Astrocyte (in vitro differentiated cells and primary cell): ENCODE measurements at regions not wholly inside any gene's neighbourhood (a gene's known extent, or its start where the extent isn't known, plus 50 kb on each side); places are given as distances from the start of the nearest gene placed in this dataset.

Experiments used
- DNase-seq: peaks from one replicate; pipeline ENCODE4 v3.0.0-alpha.2; 2010; ENCODE audit warnings: low read depth
- FAIRE-seq: peaks from 2 replicates; lab custom pipeline; 2011; peaks lifted over from hg19 to GRCh38; lab: Jason Lieb, UNC
- H2AFZ ChIP-seq: 2 replicates; pipeline ENCODE4 v1.6.0; 2012; ENCODE audit warnings: low read depth, low read length, inconsistent platforms
- H3K27ac ChIP-seq: 2 replicates; pipeline ENCODE4 v1.5.1; 2011; ENCODE audit warnings: low read depth, low read length, inconsistent platforms
- H3K27me3 ChIP-seq: 2 replicates; pipeline ENCODE4 v1.6.0; 2011; ENCODE audit warnings: low read length, inconsistent platforms; ENCODE audit not compliant: insufficient read depth
- H3K36me3 ChIP-seq: 2 replicates; pipeline ENCODE4 v1.5.1; 2011; ENCODE audit warnings: low read length, inconsistent platforms; ENCODE audit not compliant: insufficient read depth
- H3K4me1 ChIP-seq: 2 replicates; pipeline ENCODE4 v1.5.1; 2011; ENCODE audit warnings: low read length, inconsistent platforms; ENCODE audit not compliant: insufficient read depth
- H3K4me2 ChIP-seq: 2 replicates; pipeline ENCODE4 v1.6.0; 2012; ENCODE audit warnings: low read length, inconsistent platforms
- H3K4me3 ChIP-seq: 2 replicates; pipeline ENCODE4 v1.5.1; 2011; ENCODE audit warnings: low read depth, mild to moderate bottlenecking, low read length, inconsistent platforms; ENCODE audit not compliant: insufficient read depth
- H3K79me2 ChIP-seq: 2 replicates; pipeline ENCODE4 v1.6.0; 2012; ENCODE audit warnings: mild to moderate bottlenecking, low read length, inconsistent platforms; ENCODE audit not compliant: insufficient read depth
- H3K9ac ChIP-seq: 2 replicates; pipeline ENCODE4 v1.6.0; 2012; ENCODE audit warnings: mild to moderate bottlenecking, low read length, inconsistent platforms
- H3K9me3 ChIP-seq: 2 replicates; pipeline ENCODE4 v1.5.1; 2012; ENCODE audit warnings: low read depth, mild to moderate bottlenecking, low read length, inconsistent platforms; ENCODE audit not compliant: insufficient read depth
- H4K20me1 ChIP-seq: 2 replicates; pipeline ENCODE4 v1.6.0; 2012; ENCODE audit warnings: low read length, inconsistent platforms; ENCODE audit not compliant: insufficient read depth
- H3K27ac Mint-ChIP-seq: one replicate; pipeline ENCODE4 v1.8.0; 2021; ENCODE audit warnings: mild to moderate bottlenecking, mixed read lengths; ENCODE audit not compliant: unreplicated experiment
- H3K27me3 Mint-ChIP-seq: one replicate; pipeline ENCODE4 v1.8.0; 2021; ENCODE audit warnings: low read depth, mixed read lengths; ENCODE audit not compliant: unreplicated experiment
- H3K36me3 Mint-ChIP-seq: one replicate; pipeline ENCODE4 v1.8.0; 2021; ENCODE audit warnings: low read depth, mixed read lengths; ENCODE audit not compliant: unreplicated experiment
- H3K4me1 Mint-ChIP-seq: one replicate; pipeline ENCODE4 v1.8.0; 2021; ENCODE audit warnings: low read depth, mixed read lengths; ENCODE audit not compliant: unreplicated experiment
- H3K4me3 Mint-ChIP-seq: one replicate; pipeline ENCODE4 v1.8.0; 2021; ENCODE audit warnings: mild to moderate bottlenecking, moderate library complexity, mixed read lengths; ENCODE audit not compliant: unreplicated experiment
- H3K9me3 Mint-ChIP-seq: one replicate; pipeline ENCODE4 v1.8.0; 2021; ENCODE audit warnings: mild to moderate bottlenecking, mixed read lengths; ENCODE audit not compliant: unreplicated experiment
- EZH2 ChIP-seq: IDR thresholded peaks from 2 replicates; pipeline ENCODE4 v1.6.1; 2012; ENCODE audit warnings: mild to moderate bottlenecking, low read length, inconsistent platforms; ENCODE audit not compliant: insufficient read depth
- TF ChIP-seq, protein P1 (sequence below): IDR thresholded peaks from 2 replicates; pipeline ENCODE4 v1.5.1; 2011; ENCODE audit warnings: low read depth, mild to moderate bottlenecking, inconsistent platforms, low read length, moderate library complexity; ENCODE audit not compliant: insufficient read depth

GRCh38 chr6:78593898-78594667 lies 273.3 kb upstream of the IRAK1BP1 start:
- TF ChIP-seq EZH2: no peak
- TF ChIP-seq, protein P1, sequence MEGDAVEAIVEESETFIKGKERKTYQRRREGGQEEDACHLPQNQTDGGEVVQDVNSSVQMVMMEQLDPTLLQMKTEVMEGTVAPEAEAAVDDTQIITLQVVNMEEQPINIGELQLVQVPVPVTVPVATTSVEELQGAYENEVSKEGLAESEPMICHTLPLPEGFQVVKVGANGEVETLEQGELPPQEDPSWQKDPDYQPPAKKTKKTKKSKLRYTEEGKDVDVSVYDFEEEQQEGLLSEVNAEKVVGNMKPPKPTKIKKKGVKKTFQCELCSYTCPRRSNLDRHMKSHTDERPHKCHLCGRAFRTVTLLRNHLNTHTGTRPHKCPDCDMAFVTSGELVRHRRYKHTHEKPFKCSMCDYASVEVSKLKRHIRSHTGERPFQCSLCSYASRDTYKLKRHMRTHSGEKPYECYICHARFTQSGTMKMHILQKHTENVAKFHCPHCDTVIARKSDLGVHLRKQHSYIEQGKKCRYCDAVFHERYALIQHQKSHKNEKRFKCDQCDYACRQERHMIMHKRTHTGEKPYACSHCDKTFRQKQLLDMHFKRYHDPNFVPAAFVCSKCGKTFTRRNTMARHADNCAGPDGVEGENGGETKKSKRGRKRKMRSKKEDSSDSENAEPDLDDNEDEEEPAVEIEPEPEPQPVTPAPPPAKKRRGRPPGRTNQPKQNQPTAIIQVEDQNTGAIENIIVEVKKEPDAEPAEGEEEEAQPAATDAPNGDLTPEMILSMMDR: no peak
- H3K36me3 Mint-ChIP-seq: no peaks in the 10 kb centered on the region
- no peak overlapping the region for H3K4me3 Mint-ChIP-seq
- Histone ChIP-seq H3K4me3 (no peak overlapping the region), H3K36me3 (no peaks in the 10 kb centered on the region), H3K79me2 (no peaks in the 10 kb centered on the region), H2AFZ (no peak overlapping the region), H3K27me3 (no peaks in the 10 kb centered on the region), H3K27ac (no peak overlapping the region), H4K20me1 (no peaks in the 10 kb centered on the region), H3K4me1 (peaks cover 15% of the 10 kb centered on the region), H3K9me3 (no peaks in the 10 kb centered on the region), H3K4me2 (no peak overlapping the region), H3K9ac (no peak overlapping the region)
- FAIRE-seq: no peak
- H3K27ac Mint-ChIP-seq: peak overlapping the region; percentile 1
- no peaks in the 10 kb centered on the region for H3K9me3 Mint-ChIP-seq
- no peak for DNase-seq
- H3K27me3 Mint-ChIP-seq: no peaks in the 10 kb centered on the region
- peaks cover 15% of the 10 kb centered on the region for H3K4me1 Mint-ChIP-seq

- Histone ChIP-seq H3K9ac (no peak overlapping the region), H3K36me3 (no peaks in the 10 kb centered on the region), H4K20me1 (no peaks in the 10 kb centered on the region), H3K79me2 (no peaks in the 10 kb centered on the region), H3K4me3 (no peak overlapping the region), H3K4me2 (no peak overlapping the region), H3K27ac (no peak overlapping the region), H2AFZ (no peak overlapping the region), H3K9me3 (no peaks in the 10 kb centered on the region), H3K4me1 (peaks cover 21% of the 10 kb centered on the region), H3K27me3 (no peaks in the 10 kb centered on the region)
- Mint-ChIP-seq H3K36me3 (no peaks in the 10 kb centered on the region), H3K27me3 (no peaks in the 10 kb centered on the region), H3K4me1 (peaks cover 16% of the 10 kb centered on the region), H3K9me3 (no peaks in the 10 kb centered on the region), H3K4me3 (no peak overlapping the region), H3K27ac (no peak overlapping the region)
- no peak for TF ChIP-seq EZH2
- TF ChIP-seq, protein P1: no peak
- FAIRE-seq: peak; percentile 23
- no peak for DNase-seq
These were observed 272.7 kb upstream of the IRAK1BP1 start for GRCh38 chr6:78594668-78595066.

- FAIRE-seq (peak; percentile 23), DNase-seq (no peak)
- Histone ChIP-seq H3K9me3 (no peaks in the 10 kb centered on the region), H3K4me1 (peaks cover 24% of the 10 kb centered on the region), H4K20me1 (no peaks in the 10 kb centered on the region), H2AFZ (no peak overlapping the region), H3K9ac (peak overlapping the region; percentile 9), H3K27me3 (no peaks in the 10 kb centered on the region), H3K27ac (peak overlapping the region; percentile 80), H3K4me2 (peak overlapping the region; percentile 27), H3K4me3 (no peak overlapping the region), H3K36me3 (no peaks in the 10 kb centered on the region), H3K79me2 (no peaks in the 10 kb centered on the region)
- H3K4me3 Mint-ChIP-seq: no peak overlapping the region
- no peaks in the 10 kb centered on the region for H3K9me3 Mint-ChIP-seq
- H3K4me1 Mint-ChIP-seq: peaks cover 24% of the 10 kb centered on the region
- TF ChIP-seq EZH2: no peak
- TF ChIP-seq, protein P1: no peak
- H3K36me3 Mint-ChIP-seq: no peaks in the 10 kb centered on the region
- peak overlapping the region; percentile 95 for H3K27ac Mint-ChIP-seq
- H3K27me3 Mint-ChIP-seq: no peaks in the 10 kb centered on the region
These were observed 269.4 kb upstream of the IRAK1BP1 start for GRCh38 chr6:78597966-78598365.
